ENCODE measurements at regions not wholly inside any gene's neighbourhood (a gene's known extent, or its start where the extent isn't known, plus 50 kb on each side); places are given as distances from the start of the nearest gene placed in this dataset.
"Not testable (repeated sequence)": the region's sequence is repeated elsewhere in the genome, so short reads cannot be mapped to it uniquely, and the experiment has no call there.

GRCh38 chr7:65809259-65809981 lies 63.5 kb upstream of the VKORC1L1 start:
- Histone ChIP-seq H3K27me3 (ENCODE audit: control insufficient read depth, insufficient read depth, low read length) (no peaks in the 10 kb centered on the region), H3K4me3 (ENCODE audit: low read depth, low read length) (no peak overlapping the region), H3K36me3 (ENCODE audit: control insufficient read depth, insufficient read depth, low read length) (no peaks in the 10 kb centered on the region)
- TF ChIP-seq CTCF (IDR thresholded peaks at IDR 0.05; ENCODE audit: insufficient read depth, low read length, poor library complexity, severe bottlenecking), result no peak
- no peak for DNase-seq (ENCODE audit: low read depth)

- Histone ChIP-seq H3K27me3 (ENCODE audit: control insufficient read depth, insufficient read depth, low read length) (no peaks in the 10 kb centered on the region), H3K4me3 (ENCODE audit: low read depth, low read length) (no peak overlapping the region), H3K36me3 (ENCODE audit: control insufficient read depth, insufficient read depth, low read length) (no peaks in the 10 kb centered on the region)
- no peak for DNase-seq (ENCODE audit: low read depth)
- TF ChIP-seq CTCF (IDR thresholded peaks at IDR 0.05; ENCODE audit: insufficient read depth, low read length, poor library complexity, severe bottlenecking), result no peak
These were observed 62.9 kb upstream of the VKORC1L1 start for GRCh38 chr7:65809982-65810288.

- H3K36me3 ChIP-seq (ENCODE audit: control insufficient read depth, insufficient read depth, low read length), result no peaks in the 10 kb centered on the region
- H3K4me3 ChIP-seq (ENCODE audit: low read depth, low read length), result no peak overlapping the region
- H3K27me3 ChIP-seq (ENCODE audit: control insufficient read depth, insufficient read depth, low read length), result no peaks in the 10 kb centered on the region
- TF ChIP-seq CTCF (IDR thresholded peaks at IDR 0.05; ENCODE audit: insufficient read depth, low read length, poor library complexity, severe bottlenecking), result no peak
- DNase-seq (ENCODE audit: low read depth), result no peak
These were observed 60.6 kb upstream of the VKORC1L1 start for GRCh38 chr7:65812281-65812680.

- H3K27me3 ChIP-seq (ENCODE audit: control insufficient read depth, insufficient read depth, low read length); H3K4me3 ChIP-seq (ENCODE audit: low read depth, low read length); DNase-seq (ENCODE audit: low read depth); H3K36me3 ChIP-seq (ENCODE audit: control insufficient read depth, insufficient read depth, low read length): not testable (repeated sequence)
These were observed 58.2 kb upstream of the VKORC1L1 start for GRCh38 chr7:65814556-65815167.

GRCh38 chr7:65820287-65820950 lies 52.5 kb upstream of the VKORC1L1 start:
- Histone ChIP-seq H3K36me3 (ENCODE audit: control insufficient read depth, insufficient read depth, low read length) (no peaks in the 10 kb centered on the region), H3K27me3 (ENCODE audit: control insufficient read depth, insufficient read depth, low read length) (no peaks in the 10 kb centered on the region), H3K4me3 (ENCODE audit: low read depth, low read length) (no peak overlapping the region)
- DNase-seq (ENCODE audit: low read depth), result no peak
- no peak for TF ChIP-seq CTCF (IDR thresholded peaks at IDR 0.05; ENCODE audit: insufficient read depth, low read length, poor library complexity, severe bottlenecking)
